K562 (cell line): ENCODE measurements at regions not wholly inside any gene's neighbourhood (a gene's known extent, or its start where the extent isn't known, plus 50 kb on each side); places are given as distances from the start of the nearest gene placed in this dataset.
A peak's percentile ranks its signal among the peaks of the same experiment; 100 is the strongest.

Experiments used
- C11orf30 ChIP-seq: fragments of 450-650 bp; IDR thresholded peaks from 2 replicates; pipeline ENCODE4 v1.6.1; 2016; ENCODE audit warnings: low read depth, mild to moderate bottlenecking
- DPF2 ChIP-seq: fragments of 450-650 bp; IDR thresholded peaks from 2 replicates; pipeline ENCODE4 v1.6.1; 2016
- ID3 ChIP-seq, 2 experiments: fragments of 250-450 bp in 1 of 2; fragments of 450-650 bp in 1 of 2; sonication (Bioruptor Pico) in 1 of 2; IDR thresholded peaks; 2 replicates each; pipeline versions ENCODE4 v1.6.1 to v1.8.0; 2016 to 2021; ENCODE audit warnings: mild to moderate bottlenecking in 2 of 2, moderate library complexity in 2 of 2, missing compliant biosample characterization in 1 of 2, missing genetic modification characterization in 1 of 2
- LEF1 ChIP-seq: fragments of 450-650 bp; IDR thresholded peaks from 2 replicates; pipeline ENCODE4 v1.6.1; 2016; ENCODE audit warnings: mild to moderate bottlenecking
- MLLT1 ChIP-seq, 2 experiments: fragments of 450-650 bp; IDR thresholded peaks; 2 replicates each; pipeline ENCODE4 v1.6.1; 2016
- NFIX ChIP-seq: fragments of 250-450 bp; sonication (Bioruptor Pico); IDR thresholded peaks from 2 replicates; pipeline ENCODE4 v1.4.0; 2020; ENCODE audit warnings: low read depth, mild to moderate bottlenecking, moderate library complexity
- NONO ChIP-seq, 2 experiments: fragments of 200-400 bp in 1 of 2; fragments of 450-650 bp in 1 of 2; formaldehyde crosslinking in 1 of 2; IDR thresholded peaks; 2 replicates each; pipeline ENCODE4 v1.6.1; 2017; ENCODE audit warnings: low read depth in 2 of 2, mild to moderate bottlenecking in 2 of 2, moderate library complexity in 2 of 2, low read length in 1 of 2
- POLR2B ChIP-seq: fragments of 450-650 bp; IDR thresholded peaks from 2 replicates; pipeline ENCODE4 v1.6.1; 2018; ENCODE audit warnings: low read depth; ENCODE audit not compliant: partially characterized antibody
- PTBP1 ChIP-seq: fragments of 200-400 bp; formaldehyde crosslinking; IDR thresholded peaks from 2 replicates; pipeline ENCODE4 v1.6.1; 2017; ENCODE audit warnings: low read depth, low read length
- TFAP4 ChIP-seq: sonication (generic); formaldehyde crosslinking; IDR thresholded peaks from 2 replicates; pipeline ENCODE4 v1.8.0; 2022; ENCODE audit warnings: missing genetic modification reagents, mild to moderate bottlenecking, moderate library complexity, borderline replicate concordance
- ZMIZ1 ChIP-seq, 2 experiments: fragments of 150-350 bp in 1 of 2; IDR thresholded peaks; 2 replicates each; pipeline ENCODE4 v1.6.1; 2012 to 2016; ENCODE audit warnings: low read depth in 2 of 2, low read length in 2 of 2, mild to moderate bottlenecking in 1 of 2, moderate library complexity in 1 of 2
- ZNF277 ChIP-seq: fragments of 250-450 bp; sonication (Bioruptor Pico); IDR thresholded peaks from 2 replicates; pipeline ENCODE4 v1.8.0; 2022; ENCODE audit warnings: inconsistent platforms, mild to moderate bottlenecking, moderate library complexity, borderline replicate concordance
- ZNF449 ChIP-seq: fragments of 250-450 bp; sonication (Bioruptor Pico); IDR thresholded peaks from 2 replicates; pipeline ENCODE4 v1.8.0; 2022; ENCODE audit warnings: moderate library complexity, mild to moderate bottlenecking, inconsistent platforms
- ZNF639 ChIP-seq, 2 experiments: fragments of 200-800 bp in 1 of 2; sonication (Bioruptor generic) in 1 of 2; sonication (generic) in 1 of 2; formaldehyde crosslinking in 1 of 2; IDR thresholded peaks in 1 of 2; conservative IDR thresholded peaks in 1 of 2; 2 replicates each; pipeline versions ENCODE4 v1.5.0 to v1.6.1; 2016 to 2020; ENCODE audit warnings: missing compliant biosample characterization in 1 of 2, missing genetic modification characterization in 1 of 2, missing genetic modification reagents in 1 of 2

GRCh38 chr2:15730545-15731212, 139.0 kb downstream of the DDX1 start (continued):
- TF ChIP-seq NONO (IDR thresholded peaks at IDR 0.05; ENCODE audit: low read depth in 2 of 2, low read length in 1 of 2) (peak in 1 of 2 experiments; percentile 54; a peak in 1 of 4 replicates), LEF1 (no peak), ZNF449 (CRISPR knock-in tag) (no peak), ZNF277 (CRISPR knock-in tag) (no peak), ZMIZ1 (IDR thresholded peaks at IDR 0.05; ENCODE audit: low read depth in 2 of 2, low read length in 2 of 2) (no peak), C11orf30 (peak; percentile 85), NFIX (CRISPR knock-in tag) (peak; percentile 64), POLR2B (no peak), DPF2 (peak; percentile 84), PTBP1 (no peak), TFAP4 (CRISPR knock-in tag) (peak; percentile 100), MLLT1 (IDR thresholded peaks at IDR 0.05) (peak in 1 of 2 experiments; percentile 95; a peak in 2 of 4 replicates), ZNF639 (CRISPR knock-in tag; conservative IDR thresholded peaks at IDR 0.05 in 1 of 2, IDR thresholded peaks at IDR 0.05 in 1 of 2) (peak in 1 of 2 experiments; percentile 64; a peak in 1 of 4 replicates), ID3 (CRISPR knock-in tag; IDR thresholded peaks at IDR 0.05) (no peak), ID3 (tag; IDR thresholded peaks at IDR 0.05) (peak; percentile 39; the same call in 1 of the 2 replicates)
